HCT116 (cell line): ENCODE measurements at regions not wholly inside any gene's neighbourhood (a gene's known extent, or its start where the extent isn't known, plus 50 kb on each side); places are given as distances from the start of the nearest gene placed in this dataset.
"Not testable (repeated sequence)": the region's sequence is repeated elsewhere in the genome, so short reads cannot be mapped to it uniquely, and the experiment has no call there.

Source experiments
- ATAC-seq: fragments of 200-7000 bp; cut with Tn5 transposase; 2 replicates; pipeline ENCODE4 v1.9.1; 2020; ENCODE audit warnings: mild to moderate bottlenecking, moderate library complexity
- BruUV-seq: library from RNA; stranded (reverse); fragments of 400-500 nt; replicated peaks from 2 replicates; lab custom pipeline; 2021; lab: Mats Ljungman, UMichigan
- CTCF ChIA-PET: fragments of 300-600 bp; sonication (Branson Sonifier 250); formaldehyde crosslinking; loops from one replicate; lab custom pipeline; 2021; ENCODE audit warnings: antibody characterized with exemption; lab: Charles Lee
- POLR2A ChIA-PET: fragments of 300-600, 350-600 bp; sonication (Branson Sonifier 250); formaldehyde crosslinking; loops from one replicate; lab custom pipeline; 2021; ENCODE audit warnings: antibody characterized with exemption; lab: Charles Lee
- RAD21 ChIA-PET, 2 experiments: fragments of 300-600 bp; sonication (Branson Sonifier 250); formaldehyde crosslinking; loops; one replicate each; lab custom pipeline; 2023; ENCODE audit warnings: low total read pairs in 2 of 2; ENCODE audit not compliant: uncharacterized antibody in 2 of 2, unreplicated experiment in 2 of 2, low non-redundant PET in 1 of 2; lab: Charles Lee
- DNase-seq: peaks from one replicate; pipeline ENCODE4 v3.0.0-alpha.2; 2010; ENCODE audit warnings: low read depth, low spot score
- H2AFZ ChIP-seq: fragments of 200-600 bp; shearing (Covaris generic), sonication (generic); 2 replicates; pipeline ENCODE4 v1.6.1; 2017; ENCODE audit warnings: low read depth, mixed run types, mixed read lengths, antibody characterized with exemption, low read length; ENCODE audit not compliant: poor library complexity, severe bottlenecking
- H3K27ac ChIP-seq: 2 replicates; pipeline ENCODE4 v1.5.1; 2012; ENCODE audit warnings: low read depth, low read length
- H3K27me3 ChIP-seq: fragments of 200-600 bp; sonication (generic); 2 replicates; pipeline ENCODE4 v1.6.1; 2016; ENCODE audit warnings: mixed run types, low read length, mixed read lengths; ENCODE audit not compliant: insufficient read depth
- H3K36me3 ChIP-seq, 2 experiments: fragments of 200-500 bp in 1 of 2; fragments of 200-600 bp in 1 of 2; sonication (Bioruptor generic) in 1 of 2; sonication (generic) in 1 of 2; 2 replicates each; pipeline versions ENCODE4 v1.5.1 to v1.6.1; 2014 to 2016; ENCODE audit warnings: low read length in 2 of 2, inconsistent platforms in 1 of 2, mixed read lengths in 1 of 2, mixed run types in 1 of 2; ENCODE audit not compliant: insufficient read depth in 2 of 2, control insufficient read depth in 1 of 2
- H3K4me1 ChIP-seq, 2 experiments: fragments of 200-600 bp in 1 of 2; sonication (generic) in 1 of 2; 2 replicates each; pipeline versions ENCODE4 v1.5.1 to v1.6.1; 2012 to 2017; ENCODE audit warnings: low read length in 2 of 2, inconsistent platforms in 1 of 2, mild to moderate bottlenecking in 1 of 2, mixed read lengths in 1 of 2, mixed run types in 1 of 2, moderate library complexity in 1 of 2; ENCODE audit not compliant: insufficient read depth in 2 of 2, control insufficient read depth in 1 of 2
- H3K4me2 ChIP-seq: fragments of 200-600 bp; sonication (generic); 2 replicates; pipeline ENCODE4 v1.6.1; 2017; ENCODE audit warnings: mixed run types, low read length, mixed read lengths
- H3K4me3 ChIP-seq, 2 experiments: fragments of 200-600 bp in 1 of 2; sonication (generic) in 1 of 2; replicated peaks in 1 of 2; 2 replicates each; pipeline ENCODE4 v1.5.1; 2011 to 2016; ENCODE audit warnings: low read length in 2 of 2, control low read depth in 1 of 2, low read depth in 1 of 2, mild to moderate bottlenecking in 1 of 2, mixed read lengths in 1 of 2, mixed run types in 1 of 2
- H3K79me2 ChIP-seq: fragments of 200-600 bp; sonication (generic); 2 replicates; pipeline ENCODE4 v1.6.1; 2017; ENCODE audit warnings: mild to moderate bottlenecking, mixed run types, low read length, moderate library complexity, mixed read lengths; ENCODE audit not compliant: insufficient read depth
- H3K9ac ChIP-seq: fragments of 200-600 bp; sonication (generic); 2 replicates; pipeline ENCODE4 v1.6.1; 2016; ENCODE audit warnings: low read length, mixed read lengths
- H3K9me2 ChIP-seq: fragments of 200-600 bp; sonication (generic), shearing (Covaris generic); 2 replicates; pipeline ENCODE4 v1.6.1; 2017; ENCODE audit warnings: mixed run types, mild to moderate bottlenecking, moderate library complexity; ENCODE audit not compliant: insufficient read depth
- H3K9me3 ChIP-seq, 2 experiments: fragments of 200-500 bp in 1 of 2; fragments of 200-600 bp in 1 of 2; sonication (Bioruptor generic) in 1 of 2; sonication (generic) in 1 of 2; 2 replicates each; pipeline ENCODE4 v1.6.1; 2014 to 2017; ENCODE audit warnings: low read length in 2 of 2, mixed read lengths in 2 of 2, inconsistent platforms in 1 of 2, low read depth in 1 of 2, mild to moderate bottlenecking in 1 of 2, mixed run types in 1 of 2, moderate library complexity in 1 of 2; ENCODE audit not compliant: control insufficient read depth in 1 of 2, insufficient read depth in 1 of 2
- H4K20me1 ChIP-seq: fragments of 200-600 bp; sonication (generic), shearing (Covaris generic); 2 replicates; pipeline ENCODE4 v1.6.1; 2017; ENCODE audit warnings: mixed run types, mild to moderate bottlenecking, moderate library complexity; ENCODE audit not compliant: insufficient read depth
- ATF3 ChIP-seq: IDR thresholded peaks from 2 replicates; pipeline ENCODE4 v1.6.1; 2012
- CBX3 ChIP-seq: IDR thresholded peaks from 2 replicates; pipeline ENCODE4 v1.6.1; 2012; ENCODE audit warnings: low read depth
- CTCF ChIP-seq, 3 experiments: fragments of 200-600 bp in 1 of 3; sonication (generic) in 1 of 3; IDR thresholded peaks in 2 of 3; conservative IDR thresholded peaks in 1 of 3; 2 replicates each; pipeline ENCODE4 v1.5.1; 2012 to 2017; ENCODE audit warnings: low read depth in 2 of 3, low read length in 2 of 3, antibody characterized with exemption in 1 of 3, borderline replicate concordance in 1 of 3, control low read depth in 1 of 3, mild to moderate bottlenecking in 1 of 3, mixed read lengths in 1 of 3, mixed run types in 1 of 3, moderate library complexity in 1 of 3; ENCODE audit not compliant: insufficient read depth in 1 of 3
- EGR1 ChIP-seq: IDR thresholded peaks from 2 replicates; pipeline ENCODE4 v1.6.1; 2012; ENCODE audit warnings: low read depth
- ELF1 ChIP-seq: IDR thresholded peaks from 2 replicates; pipeline ENCODE4 v1.6.1; 2012; ENCODE audit warnings: low read depth, borderline replicate concordance
- FOSL1 ChIP-seq: IDR thresholded peaks from 2 replicates; pipeline ENCODE4 v1.6.1; 2012; ENCODE audit warnings: low read depth
- JUND ChIP-seq: IDR thresholded peaks from 2 replicates; pipeline ENCODE4 v1.6.1; 2012
- POLR2A ChIP-seq: IDR thresholded peaks from 2 replicates; pipeline ENCODE4 v1.7.0; 2011; ENCODE audit warnings: borderline replicate concordance; ENCODE audit not compliant: insufficient read depth, insufficient read length; ENCODE audit errors: extremely low read depth
- POLR2AphosphoS5 ChIP-seq: IDR thresholded peaks from 2 replicates; pipeline ENCODE4 v1.6.1; 2011; ENCODE audit warnings: mild to moderate bottlenecking, low read depth, low read length, moderate library complexity
- RAD21 ChIP-seq: IDR thresholded peaks from 2 replicates; pipeline ENCODE4 v1.6.1; 2012; ENCODE audit warnings: low read depth, mild to moderate bottlenecking
- REST ChIP-seq: IDR thresholded peaks from 2 replicates; pipeline ENCODE4 v1.6.1; 2012; ENCODE audit warnings: low read depth
- SIN3A ChIP-seq: IDR thresholded peaks from 2 replicates; pipeline ENCODE4 v1.6.1; 2012; ENCODE audit warnings: low read depth
- SP1 ChIP-seq: IDR thresholded peaks from 2 replicates; pipeline ENCODE4 v1.6.1; 2012; ENCODE audit warnings: low read depth
- TCF7L2 ChIP-seq: IDR thresholded peaks from 2 replicates; pipeline ENCODE4 v1.7.0; 2011; ENCODE audit warnings: borderline replicate concordance, inconsistent platforms; ENCODE audit not compliant: insufficient read depth, insufficient read length; ENCODE audit errors: extremely low read depth
- ZFX ChIP-seq: fragments of 450-650 bp; IDR thresholded peaks from 2 replicates; pipeline ENCODE4 v1.6.1; 2017
- ZNF274 ChIP-seq: fragments of 200-500 bp; sonication (Bioruptor generic); IDR thresholded peaks from 2 replicates; pipeline ENCODE4 v1.6.1; 2014; ENCODE audit warnings: mild to moderate bottlenecking, low read depth, low read length, inconsistent platforms
- intact Hi-C: fragments of 100-400 bp; cut with micrococcal nuclease; formaldehyde crosslinking; loops from 2 replicates; pipeline ENCODE4 v1.10.0; 2022

- TF ChIP-seq REST: no peak
These were observed 887.0 kb downstream of the TMTC2 start (continued) for GRCh38 chr12:83573671-83574070.

- CTCF ChIA-PET: no interaction called here
- intact Hi-C loops: no loop called here
- no peaks in the 10 kb centered on the region for H3K9me2 ChIP-seq
- no peak for TF ChIP-seq ATF3
- TF ChIP-seq RAD21: no peak
- no peak for TF ChIP-seq POLR2AphosphoS5
- TF ChIP-seq CTCF (IDR thresholded peaks at IDR 0.05 in 2 of 3, conservative IDR thresholded peaks at IDR 0.05 in 1 of 3; ENCODE audit: borderline replicate concordance in 1 of 3, insufficient read depth in 1 of 3, low read depth in 2 of 3, low read length in 2 of 3): no peak
- TF ChIP-seq ZNF274: no peak
- TF ChIP-seq SIN3A: no peak
- TF ChIP-seq SP1: no peak
- TF ChIP-seq CBX3: no peak
- TF ChIP-seq JUND: no peak
- TF ChIP-seq TCF7L2: no peak
- no peak for TF ChIP-seq POLR2A
- no peak for TF ChIP-seq FOSL1
- TF ChIP-seq ELF1: no peak
- TF ChIP-seq ZFX: no peak
- TF ChIP-seq EGR1: no peak
- H3K36me3 ChIP-seq: no peaks in the 10 kb centered on the region
- H3K4me1 ChIP-seq: no peaks in the 10 kb centered on the region
- H3K4me2 ChIP-seq: no peak overlapping the region
- no peak overlapping the region for H3K4me3 ChIP-seq
- H3K9me3 ChIP-seq: no peaks in the 10 kb centered on the region
- DNase-seq: no peak
- H3K27ac ChIP-seq: no peak overlapping the region
- ATAC-seq: no peak
- no peaks in the 10 kb centered on the region for H4K20me1 ChIP-seq
- H3K79me2 ChIP-seq: no peaks in the 10 kb centered on the region
- POLR2A ChIA-PET: no interaction called here
- H3K27me3 ChIP-seq: no peaks in the 10 kb centered on the region
- H3K9ac ChIP-seq: no peak overlapping the region
- no TSS peak for BruUV-seq
- RAD21 ChIA-PET: no interaction called here
- no peak overlapping the region for H2AFZ ChIP-seq
These were observed 872.9 kb downstream of the TMTC2 start for GRCh38 chr12:83559650-83560049.

GRCh38 chr12:83556040-83556439, 869.3 kb downstream of the TMTC2 start:
- H3K36me3 ChIP-seq, intact Hi-C loops, H3K79me2 ChIP-seq, H3K9me3 ChIP-seq, H3K4me2 ChIP-seq, RAD21 ChIA-PET, CTCF ChIA-PET, H3K27me3 ChIP-seq, DNase-seq, H3K27ac ChIP-seq, H3K4me1 ChIP-seq, H3K9me2 ChIP-seq, ATAC-seq, BruUV-seq, H3K9ac ChIP-seq, H2AFZ ChIP-seq, H4K20me1 ChIP-seq, POLR2A ChIA-PET, H3K4me3 ChIP-seq: not testable (repeated sequence)
